ENCODE measurements at regions not wholly inside any gene's neighbourhood (a gene's known extent, or its start where the extent isn't known, plus 50 kb on each side); places are given as distances from the start of the nearest gene placed in this dataset.
"Not testable (repeated sequence)": the region's sequence is repeated elsewhere in the genome, so short reads cannot be mapped to it uniquely, and the experiment has no call there.

- no peak for DNase-seq
Observed at GRCh38 chr2:131753640-131754561, 226.2 kb downstream of the CCDC74A start.

- DNase-seq, result no peak
Observed at GRCh38 chr2:131754929-131755720, 227.4 kb downstream of the CCDC74A start.

GRCh38 chr2:131756141-131756907, 228.6 kb downstream of the CCDC74A start:
- DNase-seq, result no peak

- DNase-seq, result not testable (repeated sequence)
Observed at GRCh38 chr2:131758941-131759340, 231.3 kb downstream of the CCDC74A start.

- DNase-seq, result not testable (repeated sequence)
Observed at GRCh38 chr2:131774955-131775555, 247.4 kb downstream of the CCDC74A start.

GRCh38 chr2:131775903-131776506, 248.3 kb downstream of the CCDC74A start:
- DNase-seq, result not testable (repeated sequence)

- not testable (repeated sequence) for DNase-seq
Observed at GRCh38 chr2:131780446-131780845, 252.8 kb downstream of the CCDC74A start.

GRCh38 chr2:131801210-131801744, 273.6 kb downstream of the CCDC74A start:
- no peak for DNase-seq

GRCh38 chr2:131801745-131802350, 274.2 kb downstream of the CCDC74A start:
- peak in 9 of 14 donors; percentile 5 to 59 (median 33) for DNase-seq

GRCh38 chr2:131802351-131802836, 274.7 kb downstream of the CCDC74A start:
- peak in 1 of 14 donors; percentile 30 for DNase-seq

GRCh38 chr2:131803237-131803636, 275.5 kb downstream of the CCDC74A start:
- not testable (repeated sequence) for DNase-seq

- DNase-seq, result not testable (repeated sequence)
Observed at GRCh38 chr2:131812605-131813004, 284.9 kb downstream of the CCDC74A start.

- DNase-seq, result not testable (repeated sequence)
Observed at GRCh38 chr2:131813378-131813777, 285.7 kb downstream of the CCDC74A start.

- not testable (repeated sequence) for DNase-seq
Observed at GRCh38 chr2:131818267-131818973, 290.7 kb downstream of the CCDC74A start.

- not testable (repeated sequence) for DNase-seq
Observed at GRCh38 chr2:131822237-131822721, 294.6 kb downstream of the CCDC74A start.

GRCh38 chr2:131823058-131823457, 295.4 kb downstream of the CCDC74A start:
- DNase-seq, result not testable (repeated sequence)

GRCh38 chr2:131824986-131825385, 297.3 kb downstream of the CCDC74A start:
- DNase-seq, result not testable (repeated sequence)

GRCh38 chr2:131827481-131828163, 299.9 kb downstream of the CCDC74A start:
- no peak for DNase-seq

- DNase-seq, result no peak
Observed at GRCh38 chr2:131828164-131828561, 300.5 kb downstream of the CCDC74A start.

Measured in C1 segment of cervical spinal cord (tissue), 14 donors.